Activated naive CD8-positive, alpha-beta T cell treated with anti-CD3 and anti-CD28 coated beads for 36 hours (primary cell): ENCODE measurements at regions not wholly inside any gene's neighbourhood (a gene's known extent, or its start where the extent isn't known, plus 50 kb on each side); places are given as distances from the start of the nearest gene placed in this dataset.
"Not testable (repeated sequence)": the region's sequence is repeated elsewhere in the genome, so short reads cannot be mapped to it uniquely, and the experiment has no call there.

Experiments
- DNase-seq: peaks from one replicate; pipeline ENCODE4 v3.0.0; 2021
- H3K27ac Mint-ChIP-seq: one replicate; pipeline ENCODE4 v1.8.0; 2022; ENCODE audit warnings: mild to moderate bottlenecking, moderate library complexity, mixed read lengths
- H3K27me3 Mint-ChIP-seq: one replicate; pipeline ENCODE4 v1.8.0; 2022; ENCODE audit warnings: mild to moderate bottlenecking, mixed read lengths
- H3K36me3 Mint-ChIP-seq: one replicate; pipeline ENCODE4 v1.8.0; 2021; ENCODE audit warnings: mild to moderate bottlenecking, mixed read lengths
- H3K4me1 Mint-ChIP-seq: one replicate; pipeline ENCODE4 v1.8.0; 2021; ENCODE audit warnings: mixed read lengths
- H3K4me3 Mint-ChIP-seq: one replicate; pipeline ENCODE4 v1.8.0; 2022; ENCODE audit warnings: mild to moderate bottlenecking, moderate library complexity, mixed read lengths
- H3K9me3 Mint-ChIP-seq: one replicate; pipeline ENCODE4 v1.8.0; 2022; ENCODE audit warnings: mixed read lengths

- no peaks in the 10 kb centered on the region for H3K27me3 Mint-ChIP-seq
- no peaks in the 10 kb centered on the region for H3K4me1 Mint-ChIP-seq
- peaks cover 3% of the 10 kb centered on the region for H3K9me3 Mint-ChIP-seq
- H3K4me3 Mint-ChIP-seq, result no peak overlapping the region
- H3K36me3 Mint-ChIP-seq, result no peaks in the 10 kb centered on the region
- H3K27ac Mint-ChIP-seq, result no peak overlapping the region
- no peak for DNase-seq
These were observed 2110.3 kb downstream of the NCAM2 start for GRCh38 chr21:23108533-23108932.

DNA sequence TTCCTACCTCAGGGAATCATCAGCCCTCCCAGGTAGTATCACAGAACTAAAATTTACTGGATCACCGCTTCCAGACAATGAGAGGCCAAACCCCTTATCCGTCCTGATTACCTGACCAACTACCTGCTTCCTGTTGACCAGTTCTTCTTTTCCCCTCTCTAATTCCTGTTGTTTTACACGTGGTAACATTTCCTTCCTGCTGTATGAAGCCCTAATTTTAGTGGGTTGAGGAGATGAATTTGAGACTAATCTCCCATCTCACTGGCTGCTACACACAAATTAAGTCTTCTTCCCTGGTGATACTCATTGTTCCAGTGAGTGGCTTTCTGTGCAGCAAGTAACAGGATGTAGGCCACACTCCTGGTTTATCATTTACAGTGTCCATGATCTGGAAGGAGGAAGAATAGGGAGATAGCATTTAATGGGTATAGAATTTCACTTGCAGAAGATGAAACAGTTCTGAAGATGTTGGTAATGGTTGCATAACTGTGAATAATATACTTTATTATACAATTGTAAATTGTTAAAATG is 2112.9 kb downstream of the NCAM2 start:
- Mint-ChIP-seq H3K9me3 (no peaks in the 10 kb centered on the region), H3K4me3 (no peak overlapping the region), H3K27me3 (no peaks in the 10 kb centered on the region), H3K4me1 (no peaks in the 10 kb centered on the region), H3K27ac (no peak overlapping the region), H3K36me3 (no peaks in the 10 kb centered on the region)
- no peak for DNase-seq

DNA sequence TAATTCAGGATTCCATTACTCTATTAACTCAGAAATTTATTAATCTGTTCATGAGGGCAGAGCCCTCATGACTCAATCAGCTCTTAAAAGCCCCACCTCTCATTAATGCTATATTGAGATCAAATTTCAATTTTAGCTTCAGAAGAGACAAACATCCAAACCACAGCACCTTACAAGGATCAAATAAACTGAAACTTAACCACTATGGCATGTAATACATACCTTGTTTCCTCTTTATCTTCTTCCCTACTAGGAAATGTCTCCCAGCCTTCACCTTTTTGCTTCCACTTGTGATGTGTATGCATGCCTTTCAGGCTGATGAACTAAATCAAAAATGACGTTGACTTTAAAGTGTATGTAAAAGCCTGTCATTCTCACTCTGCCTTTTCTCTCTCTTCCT is 2121.3 kb downstream of the NCAM2 start:
- Mint-ChIP-seq H3K27ac (no peak overlapping the region), H3K27me3 (no peaks in the 10 kb centered on the region), H3K4me1 (no peaks in the 10 kb centered on the region), H3K4me3 (no peak overlapping the region), H3K36me3 (no peaks in the 10 kb centered on the region), H3K9me3 (no peaks in the 10 kb centered on the region)
- DNase-seq, result no peak

GRCh38 chr21:23127973-23128372 is 2129.8 kb downstream of the NCAM2 start:
- Mint-ChIP-seq H3K4me3 (no peak overlapping the region), H3K27ac (no peak overlapping the region)

GRCh38 chr21:23130308-23130707 is 2132.1 kb downstream of the NCAM2 start:
- Mint-ChIP-seq H3K36me3 (no peaks in the 10 kb centered on the region), H3K4me1 (no peaks in the 10 kb centered on the region), H3K9me3 (peaks cover 2% of the 10 kb centered on the region), H3K27ac (no peak overlapping the region), H3K4me3 (no peak overlapping the region), H3K27me3 (no peaks in the 10 kb centered on the region)
- no peak for DNase-seq

More at GRCh38 chr21:23127973-23128372, 2129.8 kb downstream of the NCAM2 start:
- Mint-ChIP-seq H3K4me1 (no peaks in the 10 kb centered on the region), H3K36me3 (no peaks in the 10 kb centered on the region), H3K9me3 (no peaks in the 10 kb centered on the region), H3K27me3 (no peaks in the 10 kb centered on the region)
- DNase-seq, result no peak

GRCh38 chr21:23131177-23131576 is 2133.0 kb downstream of the NCAM2 start:
- no peak for DNase-seq
- H3K27me3 Mint-ChIP-seq, result no peaks in the 10 kb centered on the region
- peaks cover 2% of the 10 kb centered on the region for H3K9me3 Mint-ChIP-seq
- no peak overlapping the region for H3K27ac Mint-ChIP-seq
- H3K4me3 Mint-ChIP-seq, result no peak overlapping the region
- H3K4me1 Mint-ChIP-seq, result no peaks in the 10 kb centered on the region
- H3K36me3 Mint-ChIP-seq, result no peaks in the 10 kb centered on the region

DNA sequence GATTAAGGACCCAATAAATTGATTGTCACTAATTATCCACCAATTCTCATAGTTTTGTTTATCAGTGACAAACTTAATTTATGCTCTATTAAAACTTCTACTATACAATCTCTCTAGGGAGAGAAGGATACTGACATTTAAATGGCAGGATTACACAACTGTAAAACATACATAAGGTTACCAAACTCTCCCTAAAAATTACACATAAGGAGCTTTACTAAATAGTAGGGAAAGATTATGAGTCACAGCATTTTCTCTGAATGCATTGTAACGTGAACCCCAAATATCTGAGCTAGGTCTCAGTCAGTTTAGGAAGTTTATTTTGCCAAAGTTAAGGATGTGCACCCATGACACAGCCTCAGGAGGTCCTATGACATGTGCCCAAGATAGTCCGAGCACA is 2140.6 kb downstream of the NCAM2 start:
- H3K9me3 Mint-ChIP-seq, result peaks cover 3% of the 10 kb centered on the region

DNA sequence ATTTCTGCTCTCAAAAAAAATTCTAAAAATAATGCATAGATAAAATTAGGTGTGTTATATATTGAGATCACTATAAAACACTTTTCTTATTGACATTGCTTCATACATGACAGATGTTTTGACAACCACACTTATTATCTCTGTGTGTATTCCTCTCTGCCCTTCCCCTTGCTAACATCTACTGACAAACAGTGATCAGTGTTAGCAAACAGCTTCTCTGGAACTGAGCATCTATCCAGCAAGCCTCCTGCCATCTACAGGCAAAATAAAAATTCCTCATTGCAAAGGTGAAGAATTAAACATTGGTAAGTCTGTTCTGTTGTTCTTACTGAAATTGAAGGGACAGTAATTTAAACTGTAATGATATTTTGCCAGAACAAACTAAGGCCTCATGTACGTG is 2153.9 kb downstream of the NCAM2 start:
- DNase-seq, result no peak
- H3K9me3 Mint-ChIP-seq, result peaks cover 2% of the 10 kb centered on the region
- H3K27ac Mint-ChIP-seq, result no peak overlapping the region
- H3K4me1 Mint-ChIP-seq, result no peaks in the 10 kb centered on the region
- H3K4me3 Mint-ChIP-seq, result no peak overlapping the region
- H3K36me3 Mint-ChIP-seq, result no peaks in the 10 kb centered on the region
- H3K27me3 Mint-ChIP-seq, result no peaks in the 10 kb centered on the region

More for the DNA sequence above, 2140.6 kb downstream of the NCAM2 start:
- no peak overlapping the region for H3K4me3 Mint-ChIP-seq
- no peaks in the 10 kb centered on the region for H3K27me3 Mint-ChIP-seq
- H3K36me3 Mint-ChIP-seq, result no peaks in the 10 kb centered on the region
- DNase-seq, result no peak
- no peaks in the 10 kb centered on the region for H3K4me1 Mint-ChIP-seq
- H3K27ac Mint-ChIP-seq, result no peak overlapping the region

- DNase-seq, H3K27me3 Mint-ChIP-seq, H3K4me3 Mint-ChIP-seq, H3K4me1 Mint-ChIP-seq, H3K9me3 Mint-ChIP-seq, H3K36me3 Mint-ChIP-seq, H3K27ac Mint-ChIP-seq: not testable (repeated sequence)
These were observed 2155.6 kb downstream of the NCAM2 start for GRCh38 chr21:23153842-23154241.

DNA sequence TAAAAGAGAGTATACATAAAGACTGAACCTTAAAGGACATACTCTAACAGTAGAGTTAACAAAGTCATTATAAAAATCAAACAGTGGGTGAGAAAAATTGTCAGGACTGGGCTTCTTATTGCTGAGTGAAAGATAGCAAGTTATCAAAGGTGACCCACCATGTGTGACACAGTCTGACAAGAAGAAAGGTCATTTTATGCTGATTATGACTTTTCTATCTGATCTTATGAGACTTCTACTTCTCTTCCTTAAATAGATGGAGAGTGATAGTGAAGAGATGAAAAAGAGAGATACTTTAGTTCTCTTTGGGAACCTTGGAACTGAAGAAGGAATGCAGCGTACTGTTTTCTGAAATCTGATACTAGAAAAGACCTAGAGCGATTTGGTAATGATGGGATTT is 2157.1 kb downstream of the NCAM2 start:
- no peak for DNase-seq
- Mint-ChIP-seq H3K36me3 (no peaks in the 10 kb centered on the region), H3K27me3 (no peaks in the 10 kb centered on the region), H3K27ac (no peak overlapping the region), H3K4me3 (no peak overlapping the region), H3K4me1 (no peaks in the 10 kb centered on the region), H3K9me3 (no peaks in the 10 kb centered on the region)

- no peak overlapping the region for H3K4me3 Mint-ChIP-seq
- H3K27ac Mint-ChIP-seq, result no peak overlapping the region
- no peak for DNase-seq
- H3K9me3 Mint-ChIP-seq, result no peaks in the 10 kb centered on the region
- H3K27me3 Mint-ChIP-seq, result no peaks in the 10 kb centered on the region
- H3K4me1 Mint-ChIP-seq, result no peaks in the 10 kb centered on the region
- H3K36me3 Mint-ChIP-seq, result no peaks in the 10 kb centered on the region
These were observed 2162.7 kb downstream of the NCAM2 start for GRCh38 chr21:23160914-23161313.

GRCh38 chr21:23162198-23162946 is 2164.2 kb downstream of the NCAM2 start:
- Mint-ChIP-seq H3K27me3 (no peaks in the 10 kb centered on the region), H3K27ac (no peak overlapping the region)
- DNase-seq, result no peak

More at GRCh38 chr21:23162198-23162946, 2164.2 kb downstream of the NCAM2 start:
- Mint-ChIP-seq H3K4me1 (no peaks in the 10 kb centered on the region), H3K9me3 (no peaks in the 10 kb centered on the region), H3K4me3 (no peak overlapping the region), H3K36me3 (no peaks in the 10 kb centered on the region)
